Adrenal gland (tissue), 5 donors: ENCODE measurements at regions not wholly inside any gene's neighbourhood (a gene's known extent, or its start where the extent isn't known, plus 50 kb on each side); places are given as distances from the start of the nearest gene placed in this dataset.

Experiments
- CTCF ChIP-seq, 6 experiments: fragments of 450-650 bp in 4 of 6; fragments of 200-600 bp in 2 of 6; sonication (generic) in 1 of 6; IDR thresholded peaks; 1 replicate in 5 of 6; 2 replicates in 1 of 6; pipeline versions ENCODE4 v1.5.1 to v1.8.0; 2016 to 2021; ENCODE audit warnings: antibody characterized with exemption in 6 of 6, mild to moderate bottlenecking in 2 of 6, moderate library complexity in 1 of 6
- POLR2A ChIP-seq, 2 donors: fragments of 450-650 bp; IDR thresholded peaks; one replicate each; pipeline ENCODE4 v1.6.1; 2017; ENCODE audit warnings: antibody characterized with exemption in 2 of 2, mild to moderate bottlenecking in 2 of 2, moderate library complexity in 1 of 2
- donor health status: DM: no; HTN: no; CAD: no.

GRCh38 chr5:135240283-135240633 is 158.8 kb downstream of the MACROH2A1 start:
- no peak for TF ChIP-seq CTCF (IDR thresholded peaks at IDR 0.05)
- TF ChIP-seq POLR2A (IDR thresholded peaks at IDR 0.05) = no peak
